Panc1 (cell line): ENCODE measurements at regions not wholly inside any gene's neighbourhood (a gene's known extent, or its start where the extent isn't known, plus 50 kb on each side); places are given as distances from the start of the nearest gene placed in this dataset.

ENCODE experiments used
- ATAC-seq: fragments of 200-7000 bp; cut with Tn5 transposase; 2 replicates; pipeline ENCODE4 v1.9.1; 2020; ENCODE audit warnings: mild to moderate bottlenecking, moderate library complexity
- BruUV-seq: library from RNA; stranded (reverse); fragments of 400-500 nt; replicated peaks from 2 replicates; lab custom pipeline; 2021; lab: Mats Ljungman, UMichigan
- CTCF ChIA-PET: fragments of 300-600 bp; sonication (Branson Sonifier 250); formaldehyde crosslinking; loops from one replicate; lab custom pipeline; 2022; ENCODE audit warnings: antibody characterized with exemption; lab: Charles Lee
- POLR2A ChIA-PET: fragments of 300-600 bp; sonication (Branson Sonifier 250); formaldehyde crosslinking; loops from one replicate; lab custom pipeline; 2022; ENCODE audit warnings: antibody characterized with exemption; lab: Charles Lee
- DNase-seq: peaks from one replicate; pipeline ENCODE4 v3.0.0-alpha.2; 2010; ENCODE audit warnings: low read depth, low spot score
- H3K27ac ChIP-seq: 2 replicates; pipeline ENCODE4 v1.5.1; 2011; ENCODE audit warnings: mild to moderate bottlenecking, low read length, inconsistent platforms
- H3K27me3 ChIP-seq: fragments of 200-500 bp; sonication (Bioruptor generic); 2 replicates; pipeline ENCODE4 v1.6.0; 2014; ENCODE audit warnings: low read length, inconsistent platforms; ENCODE audit not compliant: control insufficient read depth, insufficient read depth
- H3K36me3 ChIP-seq: fragments of 200-500 bp; sonication (Bioruptor generic); 2 replicates; pipeline ENCODE4 v1.5.1; 2014; ENCODE audit warnings: inconsistent platforms, mild to moderate bottlenecking, low read length, moderate library complexity; ENCODE audit not compliant: control insufficient read depth, insufficient read depth
- H3K4me1 ChIP-seq: 2 replicates; pipeline ENCODE4 v1.5.1; 2011; ENCODE audit warnings: inconsistent platforms, mild to moderate bottlenecking, low read length, moderate library complexity; ENCODE audit not compliant: control insufficient read depth, insufficient read depth
- H3K4me3 ChIP-seq, 2 experiments: 2 replicates each; pipeline ENCODE4 v1.5.1; 2011 to 2012; ENCODE audit warnings: low read depth in 2 of 2, low read length in 2 of 2, mild to moderate bottlenecking in 2 of 2, inconsistent platforms in 1 of 2, moderate library complexity in 1 of 2
- H3K9me3 ChIP-seq: fragments of 200-500 bp; sonication (Bioruptor generic); 2 replicates; pipeline ENCODE4 v1.5.1; 2014; ENCODE audit warnings: low read depth, mild to moderate bottlenecking, inconsistent platforms, low read length, moderate library complexity; ENCODE audit not compliant: control insufficient read depth, insufficient read depth
- CTCF ChIP-seq: fragments of 450-650 bp; IDR thresholded peaks from 2 replicates; pipeline ENCODE4 v1.5.1; 2017; ENCODE audit warnings: mild to moderate bottlenecking
- POLR2AphosphoS5 ChIP-seq: IDR thresholded peaks from 2 replicates; pipeline ENCODE4 v1.6.1; 2012; ENCODE audit warnings: mild to moderate bottlenecking, low read depth, low read length, moderate library complexity
- REST ChIP-seq, 2 experiments: IDR thresholded peaks; 2 replicates each; pipeline ENCODE4 v1.6.1; 2011 to 2012; ENCODE audit warnings: low read depth in 2 of 2, control low read depth in 1 of 2, low read length in 1 of 2, mild to moderate bottlenecking in 1 of 2, moderate library complexity in 1 of 2; ENCODE audit not compliant: insufficient read depth in 1 of 2
- SIN3A ChIP-seq: IDR thresholded peaks from 2 replicates; pipeline ENCODE4 v1.6.1; 2012; ENCODE audit warnings: low read depth, mild to moderate bottlenecking, low read length, moderate library complexity, borderline replicate concordance; ENCODE audit not compliant: insufficient read depth
- TCF7L2 ChIP-seq: IDR thresholded peaks from 2 replicates; pipeline ENCODE4 v1.6.1; 2011; ENCODE audit warnings: mild to moderate bottlenecking, low read depth, low read length, inconsistent platforms
- in situ Hi-C: cut with HindIII; loops from 2 replicates; pipeline ENCODE4 v1.10.0; 2016; ENCODE audit warnings: low sequenced_read_pairs, low pct_unique_long_range_greater_than_20kb
- intact Hi-C: fragments of 100-400 bp; cut with micrococcal nuclease; formaldehyde crosslinking; loops from one replicate; pipeline ENCODE4 v1.10.0; 2022; ENCODE audit not compliant: unreplicated experiment

- no TSS peak for BruUV-seq
- ChIA-PET POLR2A (no interaction called here), CTCF (no interaction called here)
- no peaks in the 10 kb centered on the region; the same call in 1 of the 2 replicates for H3K4me1 ChIP-seq
- H3K36me3 ChIP-seq: no peaks in the 10 kb centered on the region
- in situ Hi-C loops (no loop called here), intact Hi-C loops (no loop called here)
- ATAC-seq: no peak
- DNase-seq: no peak
- H3K27me3 ChIP-seq: no peaks in the 10 kb centered on the region
- H3K9me3 ChIP-seq: peaks cover 5% of the 10 kb centered on the region; the same call in 1 of the 2 replicates
- TF ChIP-seq CTCF (no peak), REST (IDR thresholded peaks at IDR 0.05; ENCODE audit: insufficient read depth in 1 of 2, low read depth in 2 of 2, low read length in 1 of 2) (no peak), SIN3A (no peak), POLR2AphosphoS5 (no peak), TCF7L2 (no peak)
- no peak overlapping the region for H3K4me3 ChIP-seq
- no peak overlapping the region for H3K27ac ChIP-seq
Observed at GRCh38 chr5:52481851-52482250, 305.9 kb upstream of the ITGA1 start.

- BruUV-seq: no TSS peak
- DNase-seq: no peak
- in situ Hi-C loops (no loop called here), intact Hi-C loops (no loop called here)
- no peaks in the 10 kb centered on the region for H3K36me3 ChIP-seq
- CTCF ChIA-PET: no interaction called here
- POLR2A ChIA-PET: no interaction called here
- no peaks in the 10 kb centered on the region for H3K4me1 ChIP-seq
- H3K27ac ChIP-seq: no peak overlapping the region
- no peaks in the 10 kb centered on the region for H3K27me3 ChIP-seq
- H3K9me3 ChIP-seq: no peaks in the 10 kb centered on the region
- ATAC-seq: no peak
- H3K4me3 ChIP-seq: no peak overlapping the region
- TF ChIP-seq REST (IDR thresholded peaks at IDR 0.05; ENCODE audit: insufficient read depth in 1 of 2, low read depth in 2 of 2, low read length in 1 of 2) (no peak), CTCF (no peak), TCF7L2 (no peak), POLR2AphosphoS5 (no peak), SIN3A (no peak)
Observed at GRCh38 chr5:52491071-52491787, 296.5 kb upstream of the ITGA1 start.
